Endodermal cell (in vitro differentiated cells): ENCODE measurements at regions not wholly inside any gene's neighbourhood (a gene's known extent, or its start where the extent isn't known, plus 50 kb on each side); places are given as distances from the start of the nearest gene placed in this dataset.
A peak's percentile ranks its signal among the peaks of the same experiment; 100 is the strongest.

ENCODE experiments used
- DNase-seq: peaks from one replicate; pipeline ENCODE4 v3.0.0-alpha.2; 2017
- H3K27ac ChIP-seq: 2 replicates; pipeline ENCODE4 v1.5.1; 2013; ENCODE audit warnings: mild to moderate bottlenecking, low read depth, low read length, moderate library complexity
- H3K27me3 ChIP-seq: 2 replicates; pipeline ENCODE4 v1.6.1; 2013; ENCODE audit warnings: mild to moderate bottlenecking, low read length, moderate library complexity; ENCODE audit not compliant: insufficient read depth, control insufficient read depth, poor library complexity, severe bottlenecking
- H3K36me3 ChIP-seq: 2 replicates; pipeline ENCODE4 v1.7.0; 2013; ENCODE audit warnings: mild to moderate bottlenecking, low read length, moderate library complexity; ENCODE audit not compliant: control insufficient read depth, insufficient read depth
- H3K4me1 ChIP-seq: one replicate; pipeline ENCODE4 v1.7.0; 2013; ENCODE audit warnings: low read length; ENCODE audit not compliant: control insufficient read depth, insufficient read depth
- H3K4me3 ChIP-seq: 2 replicates; pipeline ENCODE4 v1.5.1; 2013; ENCODE audit warnings: mild to moderate bottlenecking, low read length, moderate library complexity
- H3K9ac ChIP-seq: 2 replicates; pipeline ENCODE4 v1.6.1; 2013; ENCODE audit warnings: mild to moderate bottlenecking, low read length, moderate library complexity; ENCODE audit not compliant: poor library complexity, severe bottlenecking; ENCODE audit errors: extremely low read depth
- H3K9me3 ChIP-seq: 2 replicates; pipeline ENCODE4 v1.6.1; 2013; ENCODE audit warnings: mild to moderate bottlenecking, low read length, moderate library complexity; ENCODE audit not compliant: control insufficient read depth
- H3K27ac Mint-ChIP-seq: 2 replicates; pipeline ENCODE4 v1.8.0; 2020; ENCODE audit warnings: mixed read lengths
- H3K27me3 Mint-ChIP-seq: 2 replicates; pipeline ENCODE4 v1.8.0; 2021; ENCODE audit warnings: mild to moderate bottlenecking, mixed read lengths; ENCODE audit not compliant: insufficient read depth
- H3K36me3 Mint-ChIP-seq: 2 replicates; pipeline ENCODE4 v1.8.0; 2020; ENCODE audit warnings: low read depth, mixed read lengths
- H3K4me1 Mint-ChIP-seq: 2 replicates; pipeline ENCODE4 v1.8.0; 2020; ENCODE audit warnings: mixed read lengths
- H3K4me3 Mint-ChIP-seq: 2 replicates; pipeline ENCODE4 v1.8.0; 2020; ENCODE audit warnings: mild to moderate bottlenecking, moderate library complexity, mixed read lengths
- H3K9me3 Mint-ChIP-seq: 2 replicates; pipeline ENCODE4 v1.8.0; 2020; ENCODE audit warnings: mild to moderate bottlenecking, mixed read lengths
- WGBS, 2 experiments: methylation state at CpG; one replicate each; pipeline versions ENCODE4 v1.1.5 to v1.1.7; 2013; ENCODE audit warnings: missing lambda C conversion rate in 2 of 2, mixed read lengths in 1 of 2; ENCODE audit not compliant: insufficient coverage in 1 of 2, insufficient read length in 1 of 2; 5-methylcytosine and 5-hydroxymethylcytosine counted together
- TF ChIP-seq, protein P1 (sequence below): fragments of 200-600 bp; sonication (generic); conservative IDR thresholded peaks from 2 replicates; pipeline ENCODE4 v1.5.0; 2021; ENCODE audit warnings: antibody characterized with exemption, mild to moderate bottlenecking

DNA sequence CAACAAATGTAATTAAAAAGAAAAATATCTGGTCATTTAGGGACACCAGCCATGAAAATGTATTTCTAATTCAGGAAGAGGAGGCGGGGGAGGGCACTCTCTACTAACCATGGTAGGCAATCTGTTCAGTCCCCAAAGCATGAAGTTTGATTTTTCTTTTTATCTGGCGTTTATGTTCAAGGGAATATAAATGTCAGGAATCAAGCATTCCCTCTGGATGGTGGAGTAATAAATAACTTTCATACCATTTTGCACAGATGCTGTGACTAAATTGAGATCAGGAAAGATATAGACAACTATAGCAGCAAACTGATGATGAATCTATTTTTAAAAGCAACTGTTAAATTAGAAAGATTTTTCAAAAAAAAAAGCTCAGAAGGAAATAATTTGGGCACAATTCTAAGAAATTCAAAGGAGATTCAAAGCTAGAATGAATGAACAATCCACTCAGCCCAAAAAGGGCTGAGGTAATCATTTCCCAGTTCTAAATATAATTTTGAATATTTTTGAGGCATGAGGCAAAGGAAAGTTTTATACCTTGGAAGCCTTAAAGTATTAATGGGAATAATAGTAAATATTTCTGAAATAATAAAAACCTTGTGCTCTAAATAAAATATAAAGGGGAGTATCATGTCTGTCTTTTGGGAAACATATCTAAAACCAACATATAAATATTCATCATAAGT, 146.4 kb upstream of the POU2AF2 start:
- Mint-ChIP-seq H3K4me3 (no peak overlapping the region), H3K9me3 (no peaks in the 10 kb centered on the region), H3K27ac (no peak overlapping the region), H3K27me3 (no peaks in the 10 kb centered on the region), H3K36me3 (no peaks in the 10 kb centered on the region), H3K4me1 (peaks cover 6% of the 10 kb centered on the region)
- no peak overlapping the region for H3K9ac ChIP-seq
- H3K4me3 ChIP-seq, result no peak overlapping the region
- TF ChIP-seq, protein P1, sequence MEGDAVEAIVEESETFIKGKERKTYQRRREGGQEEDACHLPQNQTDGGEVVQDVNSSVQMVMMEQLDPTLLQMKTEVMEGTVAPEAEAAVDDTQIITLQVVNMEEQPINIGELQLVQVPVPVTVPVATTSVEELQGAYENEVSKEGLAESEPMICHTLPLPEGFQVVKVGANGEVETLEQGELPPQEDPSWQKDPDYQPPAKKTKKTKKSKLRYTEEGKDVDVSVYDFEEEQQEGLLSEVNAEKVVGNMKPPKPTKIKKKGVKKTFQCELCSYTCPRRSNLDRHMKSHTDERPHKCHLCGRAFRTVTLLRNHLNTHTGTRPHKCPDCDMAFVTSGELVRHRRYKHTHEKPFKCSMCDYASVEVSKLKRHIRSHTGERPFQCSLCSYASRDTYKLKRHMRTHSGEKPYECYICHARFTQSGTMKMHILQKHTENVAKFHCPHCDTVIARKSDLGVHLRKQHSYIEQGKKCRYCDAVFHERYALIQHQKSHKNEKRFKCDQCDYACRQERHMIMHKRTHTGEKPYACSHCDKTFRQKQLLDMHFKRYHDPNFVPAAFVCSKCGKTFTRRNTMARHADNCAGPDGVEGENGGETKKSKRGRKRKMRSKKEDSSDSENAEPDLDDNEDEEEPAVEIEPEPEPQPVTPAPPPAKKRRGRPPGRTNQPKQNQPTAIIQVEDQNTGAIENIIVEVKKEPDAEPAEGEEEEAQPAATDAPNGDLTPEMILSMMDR, result no peak
- H3K4me1 ChIP-seq, result no peaks in the 10 kb centered on the region
- H3K36me3 ChIP-seq, result no peaks in the 10 kb centered on the region
- no peaks in the 10 kb centered on the region for H3K9me3 ChIP-seq
- DNase-seq, result no peak
- WGBS, 2 experiments, result 87 to 88% methylated on average over 1 to 2 of the region's 2 CpGs
- no peaks in the 10 kb centered on the region for H3K27me3 ChIP-seq
- no peak overlapping the region for H3K27ac ChIP-seq

DNA sequence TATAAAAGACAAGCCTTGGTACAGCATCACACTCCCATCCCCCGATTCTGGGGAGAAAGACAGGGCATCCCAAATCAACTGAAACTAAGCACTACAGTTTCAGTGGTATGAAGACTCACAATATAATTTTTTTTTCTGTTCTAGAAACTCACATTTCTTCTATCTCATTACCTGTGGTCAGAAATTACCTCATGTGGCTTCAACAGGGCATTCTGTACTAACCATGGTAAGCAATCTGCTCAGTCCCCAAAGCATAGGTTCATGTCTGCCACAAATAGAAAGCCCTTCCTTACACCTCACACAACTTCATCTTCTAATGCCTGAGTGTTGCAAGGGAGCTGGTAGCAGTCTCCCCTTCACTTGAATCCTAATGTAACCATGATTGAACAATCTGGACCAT, 147.4 kb upstream of the POU2AF2 start:
- Mint-ChIP-seq H3K36me3 (no peaks in the 10 kb centered on the region), H3K27ac (no peak overlapping the region), H3K4me1 (peaks cover 3% of the 10 kb centered on the region), H3K27me3 (no peaks in the 10 kb centered on the region), H3K4me3 (no peak overlapping the region), H3K9me3 (no peaks in the 10 kb centered on the region)
- Histone ChIP-seq H3K9me3 (no peaks in the 10 kb centered on the region), H3K27ac (no peak overlapping the region), H3K4me3 (no peak overlapping the region), H3K27me3 (no peaks in the 10 kb centered on the region), H3K36me3 (no peaks in the 10 kb centered on the region), H3K4me1 (no peaks in the 10 kb centered on the region), H3K9ac (no peak overlapping the region)
- TF ChIP-seq, protein P1, result no peak
- DNase-seq, result no peak
- WGBS, 2 experiments, result 100% methylated on average over 1 of the region's 1 CpG

DNA sequence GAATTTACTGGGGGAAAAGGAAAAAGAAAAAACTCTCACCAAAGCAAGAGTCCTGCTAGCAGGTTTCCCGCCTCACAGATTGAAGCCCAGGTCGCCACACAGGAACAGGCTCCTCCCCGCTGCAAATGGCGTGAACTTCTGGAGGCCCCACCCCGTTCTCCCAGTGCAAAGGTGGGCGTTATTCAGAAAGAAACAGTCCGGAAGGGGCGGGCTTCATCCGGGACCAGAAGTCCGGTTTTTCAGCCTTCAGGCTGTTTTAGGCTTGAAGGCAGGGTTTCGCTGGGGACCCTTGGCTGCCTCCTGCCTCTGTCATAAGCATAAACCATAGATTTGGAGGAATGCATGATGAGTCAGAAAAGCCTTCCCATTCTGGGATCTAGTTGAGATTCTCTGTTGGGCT, 148.3 kb upstream of the POU2AF2 start:
- peak; percentile 90 for DNase-seq
- no peak overlapping the region for H3K4me3 ChIP-seq
- no peaks in the 10 kb centered on the region for H3K36me3 ChIP-seq
- no peaks in the 10 kb centered on the region for H3K4me1 ChIP-seq
- H3K9me3 ChIP-seq, result no peaks in the 10 kb centered on the region
- Mint-ChIP-seq H3K4me3 (peak overlapping the region; percentile 50), H3K27me3 (no peaks in the 10 kb centered on the region), H3K27ac (peak overlapping the region; percentile 85), H3K9me3 (no peaks in the 10 kb centered on the region), H3K4me1 (peaks cover 3% of the 10 kb centered on the region), H3K36me3 (no peaks in the 10 kb centered on the region)
- TF ChIP-seq, protein P1, result no peak
- no peak overlapping the region for H3K9ac ChIP-seq
- no peak overlapping the region for H3K27ac ChIP-seq
- no peaks in the 10 kb centered on the region for H3K27me3 ChIP-seq
- 93 to 94% methylated on average over 6 to 11 of the region's 11 CpGs for WGBS, 2 experiments
